NCI-H2171 (cell line): ENCODE measurements at regions not wholly inside any gene's neighbourhood (a gene's known extent, or its start where the extent isn't known, plus 50 kb on each side); places are given as distances from the start of the nearest gene placed in this dataset.

Experiments
- DNase-seq: peaks from one replicate; lab custom pipeline; 2025; lab: John Stamatoyannopoulos, UW

DNA sequence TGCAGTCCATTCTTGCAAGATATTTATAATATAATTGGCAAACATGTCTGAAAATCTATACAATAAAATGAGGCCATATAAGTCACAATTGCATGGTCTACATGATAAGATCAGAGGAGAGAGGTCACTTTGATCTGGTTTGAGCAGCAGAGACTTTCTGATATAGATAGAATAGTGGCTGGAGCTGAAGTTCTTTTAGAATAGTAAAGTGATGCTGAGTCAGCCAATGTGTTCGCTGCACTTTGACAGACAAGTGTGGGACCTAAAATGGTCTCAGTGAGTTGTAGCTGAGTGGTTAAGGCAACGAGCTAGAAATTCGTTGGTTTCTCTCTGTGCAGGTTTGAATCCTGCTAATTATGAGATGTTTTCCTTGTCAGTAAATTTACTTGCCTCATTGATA lies 257.0 kb upstream of the C11orf87 start:
- DNase-seq = no peak

DNA sequence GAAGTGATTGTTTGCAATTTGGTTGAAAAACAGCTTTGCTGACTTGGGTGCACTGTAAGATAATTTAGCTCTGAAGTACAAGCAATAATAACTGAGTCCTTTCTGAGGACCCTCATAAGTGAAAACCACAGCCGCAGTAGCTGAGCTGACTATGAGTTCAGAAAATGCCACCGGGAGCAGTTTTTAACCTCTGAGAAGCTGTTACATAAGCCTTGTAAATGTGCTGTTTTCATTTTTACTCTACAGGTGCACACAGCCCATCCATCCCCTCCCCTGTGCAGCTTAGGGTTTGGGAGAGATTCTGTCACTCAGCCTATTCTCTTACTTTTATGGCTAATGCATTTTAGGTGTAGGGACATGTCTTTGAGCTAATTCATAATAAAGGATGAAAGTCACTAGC lies 255.5 kb upstream of the C11orf87 start:
- no peak for DNase-seq

DNA sequence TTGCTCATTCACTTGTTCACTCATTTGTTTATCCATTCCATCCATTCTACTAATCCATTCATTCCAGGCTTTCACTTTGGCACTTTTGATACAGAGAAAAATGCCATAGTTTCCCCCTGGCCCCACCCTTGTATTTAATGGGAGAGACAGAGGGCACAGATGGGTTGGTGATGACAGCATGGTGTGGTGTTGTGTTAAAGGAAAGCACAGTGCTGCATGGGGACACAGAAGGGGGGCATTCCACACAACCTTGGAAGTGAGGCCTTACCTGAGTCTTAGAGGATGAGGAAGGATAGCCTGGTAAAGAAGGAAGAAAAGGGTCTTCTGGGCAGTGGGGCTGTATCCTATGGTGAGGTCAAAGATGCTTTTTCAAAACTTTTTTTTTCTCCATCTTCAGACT lies 248.5 kb upstream of the C11orf87 start:
- no peak for DNase-seq

DNA sequence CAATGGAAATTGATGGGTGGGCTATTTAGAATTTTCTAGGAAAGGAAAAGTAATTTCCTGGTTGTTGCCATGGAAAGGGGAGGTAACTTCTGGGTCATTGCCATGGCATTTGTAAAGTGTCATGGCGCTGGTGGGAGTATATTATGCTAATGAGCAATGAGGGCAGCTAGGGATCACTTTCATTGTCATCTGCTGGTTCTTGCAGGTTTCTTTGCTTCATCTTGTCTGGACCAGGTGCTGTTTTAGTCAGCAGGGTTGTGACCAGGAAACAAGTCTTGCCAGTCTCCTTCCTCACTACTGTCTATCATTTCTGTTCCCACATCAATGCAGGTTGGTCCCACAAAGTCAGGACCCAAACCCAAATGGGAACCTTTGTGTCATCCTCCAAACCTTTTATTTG lies 237.6 kb upstream of the C11orf87 start:
- no peak for DNase-seq

DNA sequence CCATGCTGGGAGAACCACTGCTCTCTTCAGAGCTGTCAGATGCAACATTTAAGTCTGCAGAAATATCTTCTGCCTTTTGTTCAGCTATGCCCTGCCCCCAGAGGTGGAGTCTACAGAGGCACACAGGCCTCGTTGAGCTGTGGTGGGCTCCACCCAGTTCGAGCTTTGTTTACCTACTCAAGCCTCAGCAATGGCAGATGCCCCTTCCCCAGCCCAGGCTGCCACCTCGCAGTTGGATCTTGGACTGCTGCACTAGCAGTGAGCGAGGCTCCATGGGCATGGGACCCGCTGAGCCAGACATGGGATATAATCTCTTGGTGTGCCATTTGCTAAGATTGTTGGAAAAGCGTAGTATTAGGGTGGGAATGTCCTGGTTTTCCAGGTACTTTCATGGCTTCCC lies 229.1 kb upstream of the C11orf87 start:
- DNase-seq = no peak

DNA sequence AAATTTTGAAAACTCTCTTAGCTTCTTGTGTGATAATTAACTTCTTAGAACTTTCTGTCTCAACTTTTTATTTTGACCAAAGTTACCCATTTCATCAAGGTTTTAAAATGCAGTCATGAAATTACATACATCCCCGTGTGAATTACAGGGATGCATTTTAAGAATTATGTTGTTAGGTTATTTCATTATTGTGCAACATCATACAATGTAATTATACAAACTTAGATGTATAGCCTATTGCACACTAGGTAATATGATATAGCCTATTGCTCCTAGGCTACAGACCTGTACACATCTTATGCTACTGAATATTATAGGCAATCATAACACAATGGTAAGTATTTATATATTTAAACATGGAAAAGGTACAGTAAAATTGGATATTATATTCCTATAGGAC lies 228.1 kb upstream of the C11orf87 start:
- DNase-seq = no peak

DNA sequence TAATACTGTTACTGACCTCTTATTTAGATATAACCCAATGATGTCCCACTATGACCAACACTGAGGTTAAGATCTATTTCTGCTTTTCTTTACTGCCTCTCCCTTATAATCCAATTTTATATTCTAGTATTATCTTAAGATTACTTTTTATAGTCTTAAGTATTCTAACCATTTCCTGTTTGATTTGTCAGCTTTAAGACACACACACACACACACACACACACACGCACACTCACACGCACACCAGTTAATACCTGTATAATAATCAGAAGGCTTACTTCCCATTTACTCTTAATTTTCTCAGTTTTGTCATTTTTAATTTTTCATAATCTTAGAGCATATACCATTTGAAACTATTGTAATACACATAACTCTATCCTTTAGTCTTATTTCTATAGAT lies 226.0 kb upstream of the C11orf87 start:
- DNase-seq = no peak

DNA sequence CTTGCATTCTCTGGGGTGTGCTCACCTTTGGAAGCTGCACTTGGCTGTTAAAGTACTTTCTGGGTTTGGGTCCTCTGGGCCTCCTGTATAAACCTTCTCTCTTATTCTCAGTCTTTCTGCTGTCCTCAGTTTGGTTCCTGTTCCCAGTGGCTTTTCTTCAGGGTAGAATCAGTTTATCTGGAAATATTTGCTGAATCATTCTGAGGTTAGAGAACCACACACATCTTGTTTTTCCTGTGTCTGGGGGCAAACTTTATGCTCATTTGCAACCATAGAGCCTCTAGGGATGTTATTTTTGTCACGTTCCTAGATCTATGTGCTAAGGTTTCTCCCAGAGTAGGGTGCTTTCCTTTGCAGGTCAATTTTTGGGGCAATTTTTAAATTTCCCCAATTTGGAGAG lies 224.3 kb upstream of the C11orf87 start:
- DNase-seq = no peak

DNA sequence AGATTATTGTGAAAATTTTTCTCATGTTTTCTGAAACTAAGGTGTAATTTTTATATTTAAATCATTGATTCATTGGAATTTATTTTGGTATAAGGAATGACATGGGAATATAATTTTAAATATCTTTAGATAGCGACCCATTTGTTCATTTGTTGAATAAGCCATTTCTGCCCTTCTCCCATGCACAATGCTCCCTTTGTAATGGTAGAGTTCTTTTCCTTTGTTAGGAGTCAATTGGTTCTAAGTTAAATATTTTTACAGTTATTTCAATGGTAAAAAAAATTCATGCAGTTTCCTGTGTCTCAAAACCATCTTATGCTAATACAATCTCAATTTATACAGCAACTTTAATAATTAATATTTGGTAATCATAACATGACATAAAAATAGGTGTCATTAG lies 218.8 kb upstream of the C11orf87 start:
- no peak for DNase-seq

DNA sequence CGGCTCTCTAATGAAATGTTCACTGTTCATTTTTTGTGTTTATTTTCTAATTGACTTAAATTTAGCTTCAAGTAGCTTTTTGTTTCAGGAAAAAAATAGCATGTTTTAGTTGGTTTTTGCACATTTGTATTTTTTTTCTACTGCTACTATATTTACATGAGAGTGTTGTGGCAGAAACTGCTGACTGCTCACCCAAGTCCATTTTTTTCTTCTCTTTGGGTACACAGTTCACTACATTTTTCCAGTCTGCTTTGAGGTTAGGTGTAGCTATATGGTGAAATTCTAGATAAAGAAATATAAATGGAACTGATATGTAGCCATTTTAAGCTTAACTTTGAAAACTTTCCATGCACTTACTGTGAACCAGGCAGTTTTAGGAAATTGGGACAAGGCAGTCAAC lies 216.7 kb upstream of the C11orf87 start:
- DNase-seq = no peak

DNA sequence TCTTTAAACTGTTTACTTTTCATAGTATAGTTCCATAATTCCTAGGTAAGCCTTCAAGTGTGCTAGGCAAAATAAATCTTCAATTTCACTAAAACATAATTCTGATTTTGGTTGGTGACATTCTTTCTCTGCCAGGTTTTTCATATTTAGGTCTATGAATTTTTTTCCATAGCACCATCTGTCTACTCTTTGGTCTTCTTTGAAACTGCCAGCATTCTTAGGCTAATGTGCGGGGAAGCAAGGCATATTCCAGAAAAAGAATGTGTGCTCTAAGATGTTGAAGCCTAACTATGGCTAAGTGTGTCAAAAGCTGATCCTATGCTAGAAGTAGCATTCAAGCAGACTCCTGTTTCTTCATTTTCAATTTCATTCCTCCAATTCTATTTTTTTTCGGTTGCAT lies 213.9 kb upstream of the C11orf87 start:
- DNase-seq = peak; percentile 49

DNA sequence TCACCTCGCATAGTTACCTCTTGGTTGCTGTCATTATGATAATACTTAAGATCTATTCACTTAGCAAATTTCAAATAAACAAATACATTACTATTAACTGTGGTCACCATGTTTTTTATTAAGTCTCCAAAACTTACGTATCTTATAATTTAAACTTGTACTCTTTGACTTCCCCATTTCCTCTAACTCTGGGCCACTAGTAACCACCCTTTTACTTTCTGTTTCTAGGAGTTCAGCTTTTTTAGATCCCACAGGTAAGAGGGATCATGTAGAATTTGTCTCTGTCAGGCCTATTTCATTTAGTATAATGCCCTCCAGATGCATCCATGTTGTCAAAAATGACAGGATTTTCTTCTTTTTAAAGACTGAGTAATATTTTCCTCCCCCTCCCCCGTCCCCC lies 212.4 kb upstream of the C11orf87 start:
- DNase-seq = no peak

DNA sequence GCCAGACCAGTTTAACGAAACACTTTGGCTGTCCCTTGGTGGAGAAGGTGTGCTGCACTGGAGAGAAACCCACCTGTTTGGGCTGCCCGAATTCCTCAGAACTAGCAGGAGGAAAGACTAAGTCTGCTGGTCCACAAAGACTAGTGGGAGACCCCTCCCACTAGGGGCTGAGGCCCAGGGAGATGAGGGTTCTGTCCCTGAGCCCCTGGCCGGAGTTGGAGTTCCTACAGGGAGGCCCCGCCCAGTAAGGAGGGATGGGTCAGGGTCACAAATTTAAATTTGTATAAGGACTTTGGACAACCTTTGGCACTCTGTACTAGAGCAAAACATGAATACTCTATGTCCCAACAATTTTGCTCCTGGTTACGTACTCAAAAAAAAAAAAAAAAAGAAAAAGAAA lies 200.8 kb upstream of the C11orf87 start:
- DNase-seq = no peak

DNA sequence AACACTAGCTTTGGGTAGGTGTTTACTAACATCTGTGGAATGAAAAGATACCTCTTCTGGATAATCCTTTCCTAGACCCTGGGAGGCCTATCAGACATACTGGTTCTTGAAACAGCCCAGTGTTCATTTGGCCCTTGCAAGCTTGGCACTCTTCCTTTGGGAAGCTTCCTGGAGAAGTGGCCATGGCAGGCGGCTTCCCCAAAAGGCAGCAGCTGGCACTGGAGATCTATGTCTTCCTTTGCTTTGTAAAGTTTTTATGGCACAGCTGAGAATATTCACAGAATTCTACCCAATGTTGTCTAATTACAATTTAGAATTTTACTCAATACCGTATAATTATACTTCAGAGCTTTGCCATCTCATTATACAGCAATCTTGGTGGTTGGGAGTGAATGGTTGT lies 199.2 kb upstream of the C11orf87 start:
- no peak for DNase-seq

DNA sequence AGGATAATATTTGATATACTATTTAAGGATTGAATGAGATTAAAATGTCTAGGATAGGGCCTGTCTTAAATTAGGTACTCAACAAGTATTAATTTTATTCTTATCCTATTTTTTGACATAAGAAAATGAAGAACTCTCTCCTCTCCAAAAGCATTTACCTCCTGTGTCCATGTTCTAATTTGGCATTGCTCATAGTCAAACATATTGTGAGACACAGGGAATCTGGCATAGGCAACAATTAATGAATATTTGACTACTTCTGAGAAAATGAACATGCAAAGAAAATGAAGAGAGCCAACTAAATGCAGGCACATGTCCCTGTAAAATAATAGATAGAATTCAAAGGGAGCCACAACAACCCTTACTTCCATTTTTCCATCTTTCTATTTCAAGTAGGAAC lies 198.5 kb upstream of the C11orf87 start:
- DNase-seq = no peak

DNA sequence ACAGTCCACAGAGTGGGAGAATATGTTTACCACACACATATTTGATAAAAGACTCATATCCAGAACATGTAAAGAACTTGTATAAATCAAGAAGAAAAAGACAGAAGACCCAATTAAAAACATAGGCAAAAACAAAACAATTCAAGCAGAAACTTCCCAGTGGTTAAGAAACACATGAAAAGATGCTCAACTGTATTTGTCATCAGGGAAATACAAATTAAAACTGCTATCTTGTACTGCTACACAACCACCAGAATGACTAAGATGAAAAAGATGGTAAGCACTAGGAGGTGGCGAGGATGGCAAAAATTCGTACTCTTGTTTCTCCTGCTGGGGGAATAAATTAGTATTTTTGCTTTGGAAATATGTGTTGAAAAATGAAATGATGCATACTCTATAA lies 192.3 kb upstream of the C11orf87 start:
- DNase-seq = no peak

DNA sequence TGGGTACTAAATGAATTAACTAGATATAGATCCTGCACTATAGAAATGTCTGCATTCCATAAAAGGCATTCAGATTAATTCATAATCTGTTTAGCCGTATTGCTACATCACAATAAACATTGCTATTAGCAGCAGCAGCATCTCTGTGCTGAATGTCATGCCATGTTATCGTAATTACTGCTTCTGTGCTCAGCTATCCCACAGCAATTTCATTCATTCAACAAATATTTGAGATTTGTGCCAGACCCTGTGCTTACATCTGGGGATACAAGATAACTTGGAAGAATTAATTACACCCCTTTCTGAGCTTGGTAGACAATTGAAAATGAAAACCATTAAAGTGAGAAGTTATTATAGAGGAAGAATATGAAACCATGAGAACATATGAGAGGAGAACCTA lies 185.8 kb upstream of the C11orf87 start:
- no peak for DNase-seq

DNA sequence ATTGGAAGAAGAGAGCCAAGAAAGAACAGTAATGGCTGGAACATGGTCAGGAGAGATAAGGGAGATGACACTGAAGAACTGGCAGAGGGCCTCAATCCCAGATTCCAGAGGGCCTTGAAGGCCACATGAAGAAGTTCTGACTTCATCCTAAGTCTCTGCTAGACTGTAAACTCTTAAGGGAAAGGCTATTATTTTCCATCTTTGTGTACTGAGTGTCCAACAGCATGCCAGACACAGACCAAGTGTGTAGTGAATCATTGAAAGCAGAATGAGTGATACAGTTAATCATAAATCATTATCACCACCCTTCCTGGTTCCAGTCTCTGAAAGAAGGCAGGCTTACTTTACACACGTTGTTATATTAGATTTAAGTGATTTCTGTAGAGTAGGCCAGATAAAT lies 185.3 kb upstream of the C11orf87 start:
- DNase-seq = no peak

DNA sequence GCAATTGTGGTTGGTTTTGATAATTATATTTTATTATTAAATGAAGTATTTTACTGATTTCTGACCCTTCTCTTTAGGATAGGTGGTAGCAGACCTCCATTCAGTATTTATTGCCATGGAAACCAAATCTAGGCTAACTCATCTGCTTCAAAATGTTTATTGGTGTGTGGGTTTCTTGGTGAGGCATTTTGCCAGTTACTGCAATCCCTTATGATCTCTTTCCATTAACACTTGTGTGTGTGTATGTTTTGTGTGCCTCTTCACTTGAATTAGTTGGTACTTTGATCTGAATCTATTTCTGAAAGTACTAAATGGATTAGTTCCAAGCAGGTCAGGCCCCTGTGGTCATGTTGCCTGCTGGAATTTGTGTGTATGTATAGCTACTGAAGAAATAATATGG lies 184.4 kb upstream of the C11orf87 start:
- no peak for DNase-seq

DNA sequence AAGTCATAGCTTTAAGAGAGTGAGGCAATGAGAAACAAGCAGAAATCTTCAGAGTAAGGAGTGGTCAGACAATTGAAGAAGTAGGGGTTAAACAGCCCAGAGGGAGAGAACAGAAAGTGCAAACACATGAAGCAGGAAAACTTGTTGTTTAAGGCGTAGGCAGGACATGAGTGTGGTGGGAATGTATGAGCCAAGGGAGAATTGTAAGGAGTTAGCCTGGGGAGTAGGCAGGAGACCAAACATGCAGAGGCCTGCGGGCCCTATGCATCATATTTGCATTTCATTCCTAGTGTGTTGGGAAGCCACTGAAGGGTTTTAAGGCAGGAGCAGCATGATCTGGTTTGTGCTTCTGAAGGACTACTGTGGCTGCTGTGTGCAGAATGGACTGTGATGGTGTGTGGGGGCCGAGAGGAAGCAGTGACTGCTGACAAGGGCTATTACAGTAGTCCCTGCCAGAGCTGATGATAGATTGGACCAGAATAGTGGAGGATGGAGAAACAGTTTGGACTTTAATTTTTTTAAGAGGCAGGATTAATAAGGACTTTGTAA lies 179.9 kb upstream of the C11orf87 start:
- DNase-seq = no peak

DNA sequence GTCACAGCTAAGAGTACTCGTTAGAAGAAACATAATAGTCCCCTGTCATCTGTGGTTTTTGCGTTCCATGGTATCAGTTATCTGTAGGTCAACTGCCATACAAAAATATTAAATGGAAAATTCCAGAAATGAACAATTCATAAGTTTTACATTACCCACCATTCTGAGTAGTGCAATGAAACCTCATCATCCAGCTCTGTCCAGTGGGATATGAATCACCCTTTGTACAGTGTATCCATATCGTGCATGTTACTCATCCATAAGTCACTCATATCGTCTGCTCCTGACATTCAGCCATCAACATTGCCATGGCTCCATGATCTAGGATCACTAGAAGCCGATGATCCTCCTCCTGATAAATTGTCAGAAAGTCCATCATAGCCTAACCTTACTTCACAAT lies 174.9 kb upstream of the C11orf87 start:
- DNase-seq = no peak

DNA sequence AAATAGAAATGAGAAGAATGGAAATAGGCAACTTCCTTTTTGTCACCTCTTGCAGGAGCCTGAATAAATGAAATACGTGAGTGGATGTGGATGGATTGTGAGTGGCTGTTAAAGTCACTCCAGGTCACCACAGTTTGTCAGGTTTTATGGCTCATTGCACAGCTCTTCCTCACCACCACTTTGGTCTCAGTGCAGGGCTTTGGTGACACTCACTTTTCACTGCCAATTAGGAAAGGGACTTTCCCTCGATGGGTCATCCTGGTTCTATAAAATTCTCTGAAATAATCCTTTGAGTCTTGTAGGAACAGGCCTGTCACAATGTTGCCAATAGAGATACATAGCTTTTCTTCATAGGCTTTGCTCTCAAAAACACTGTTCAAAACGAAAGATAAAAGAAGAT lies 172.4 kb upstream of the C11orf87 start:
- no peak for DNase-seq

DNA sequence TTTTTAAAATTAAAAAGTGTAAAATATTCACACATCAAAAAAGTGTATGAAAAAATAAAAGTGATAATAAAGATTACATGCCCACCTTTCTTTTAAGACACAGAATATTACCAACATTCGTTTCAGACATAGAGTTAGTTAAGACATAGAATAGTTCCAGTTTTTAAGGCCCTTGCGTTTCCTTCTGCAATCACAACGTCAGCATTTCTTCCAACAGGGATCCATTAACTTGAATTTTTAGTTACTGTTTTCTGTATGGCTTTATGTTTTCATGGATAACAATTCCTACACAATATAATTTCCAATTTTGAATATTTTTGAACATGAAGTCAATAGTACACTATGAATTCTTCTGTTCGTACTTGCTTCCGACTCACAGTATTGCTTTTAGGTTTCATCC lies 170.8 kb upstream of the C11orf87 start:
- DNase-seq = no peak

DNA sequence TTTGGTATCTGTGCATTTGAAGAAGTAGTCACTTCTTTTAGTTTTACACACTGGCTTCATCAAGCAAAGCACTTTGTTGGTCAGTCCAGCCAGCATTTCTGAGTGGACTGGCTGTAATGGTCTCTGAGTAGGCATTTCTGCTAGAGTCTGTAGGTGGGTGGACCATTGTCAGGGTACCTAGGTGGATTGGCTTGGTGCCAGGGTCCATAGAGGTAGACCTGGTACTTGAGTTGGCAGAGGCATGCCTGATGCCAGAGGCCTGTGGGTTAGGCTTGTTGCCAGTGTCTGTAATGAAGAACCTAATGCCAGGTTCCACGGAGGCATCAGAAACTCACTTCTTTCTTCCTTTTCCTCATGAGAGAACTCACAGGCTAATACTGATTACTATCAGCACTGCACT lies 157.9 kb upstream of the C11orf87 start:
- DNase-seq = no peak
